ENCODE measurements at regions not wholly inside any gene's neighbourhood (a gene's known extent, or its start where the extent isn't known, plus 50 kb on each side); places are given as distances from the start of the nearest gene placed in this dataset.

- no peak for TF ChIP-seq CTCF (IDR thresholded peaks at IDR 0.05; ENCODE audit: insufficient read depth, low read length, poor library complexity, severe bottlenecking)
- H3K36me3 ChIP-seq (ENCODE audit: control insufficient read depth, insufficient read depth, low read length) = no peaks in the 10 kb centered on the region
- no peak overlapping the region for H3K4me3 ChIP-seq (ENCODE audit: low read depth, low read length)
- peaks cover 2% of the 10 kb centered on the region for H3K27me3 ChIP-seq (ENCODE audit: control insufficient read depth, insufficient read depth, low read length)
- DNase-seq (ENCODE audit: low read depth) = no peak
Observed at GRCh38 chr2:198337368-198337767, 533.0 kb downstream of the PLCL1 start.

GRCh38 chr2:198328454-198328853 lies 524.1 kb downstream of the PLCL1 start:
- no peak for DNase-seq (ENCODE audit: low read depth)
- Histone ChIP-seq H3K4me3 (ENCODE audit: low read depth, low read length) (no peak overlapping the region), H3K36me3 (ENCODE audit: control insufficient read depth, insufficient read depth, low read length) (no peaks in the 10 kb centered on the region), H3K27me3 (ENCODE audit: control insufficient read depth, insufficient read depth, low read length) (no peaks in the 10 kb centered on the region)
- no peak for TF ChIP-seq CTCF (IDR thresholded peaks at IDR 0.05; ENCODE audit: insufficient read depth, low read length, poor library complexity, severe bottlenecking)

GRCh38 chr2:198327526-198327925 lies 523.1 kb downstream of the PLCL1 start:
- DNase-seq (ENCODE audit: low read depth) = no peak
- TF ChIP-seq CTCF (IDR thresholded peaks at IDR 0.05; ENCODE audit: insufficient read depth, low read length, poor library complexity, severe bottlenecking) = no peak
- H3K27me3 ChIP-seq (ENCODE audit: control insufficient read depth, insufficient read depth, low read length) = no peaks in the 10 kb centered on the region
- H3K36me3 ChIP-seq (ENCODE audit: control insufficient read depth, insufficient read depth, low read length) = no peaks in the 10 kb centered on the region
- H3K4me3 ChIP-seq (ENCODE audit: low read depth, low read length) = no peak overlapping the region

- no peak for DNase-seq (ENCODE audit: low read depth)
- no peaks in the 10 kb centered on the region for H3K27me3 ChIP-seq (ENCODE audit: control insufficient read depth, insufficient read depth, low read length)
- H3K36me3 ChIP-seq (ENCODE audit: control insufficient read depth, insufficient read depth, low read length) = no peaks in the 10 kb centered on the region
- TF ChIP-seq CTCF (IDR thresholded peaks at IDR 0.05; ENCODE audit: insufficient read depth, low read length, poor library complexity, severe bottlenecking) = no peak
- H3K4me3 ChIP-seq (ENCODE audit: low read depth, low read length) = no peak overlapping the region
Observed at GRCh38 chr2:198326431-198326830, 522.0 kb downstream of the PLCL1 start.

GRCh38 chr2:198325359-198325758 lies 521.0 kb downstream of the PLCL1 start:
- DNase-seq (ENCODE audit: low read depth) = peak; percentile 32
- no peak for TF ChIP-seq CTCF (IDR thresholded peaks at IDR 0.05; ENCODE audit: insufficient read depth, low read length, poor library complexity, severe bottlenecking)
- Histone ChIP-seq H3K4me3 (ENCODE audit: low read depth, low read length) (no peak overlapping the region), H3K36me3 (ENCODE audit: control insufficient read depth, insufficient read depth, low read length) (no peaks in the 10 kb centered on the region), H3K27me3 (ENCODE audit: control insufficient read depth, insufficient read depth, low read length) (no peaks in the 10 kb centered on the region)

GRCh38 chr2:198324071-198324470 lies 519.7 kb downstream of the PLCL1 start:
- no peaks in the 10 kb centered on the region for H3K27me3 ChIP-seq (ENCODE audit: control insufficient read depth, insufficient read depth, low read length)
- H3K36me3 ChIP-seq (ENCODE audit: control insufficient read depth, insufficient read depth, low read length) = no peaks in the 10 kb centered on the region
- no peak for DNase-seq (ENCODE audit: low read depth)
- no peak for TF ChIP-seq CTCF (IDR thresholded peaks at IDR 0.05; ENCODE audit: insufficient read depth, low read length, poor library complexity, severe bottlenecking)
- H3K4me3 ChIP-seq (ENCODE audit: low read depth, low read length) = no peak overlapping the region
